Smooth muscle cell (in vitro differentiated cells): ENCODE measurements at regions not wholly inside any gene's neighbourhood (a gene's known extent, or its start where the extent isn't known, plus 50 kb on each side); places are given as distances from the start of the nearest gene placed in this dataset.

Experiments used
- DNase-seq: peaks from one replicate; lab custom pipeline; 2025; ENCODE audit not compliant: unreplicated experiment; lab: John Stamatoyannopoulos, UW
- H2AFZ ChIP-seq: fragments of 200-600 bp; sonication (generic); 2 replicates; pipeline ENCODE4 v1.6.0; 2016; ENCODE audit warnings: antibody characterized with exemption, low read depth, mild to moderate bottlenecking
- H3F3A ChIP-seq: fragments of 200-600 bp; sonication (generic); 2 replicates; pipeline ENCODE4 v1.6.0; 2017; ENCODE audit warnings: antibody characterized with exemption, low read depth
- H3K27ac ChIP-seq: fragments of 200-600 bp; sonication (generic); 2 replicates; pipeline ENCODE4 v1.5.1; 2016; ENCODE audit warnings: low read depth, mild to moderate bottlenecking
- H3K27me3 ChIP-seq: fragments of 200-600 bp; sonication (generic); 2 replicates; pipeline ENCODE4 v1.6.1; 2016; ENCODE audit warnings: low read depth, mild to moderate bottlenecking
- H3K36me3 ChIP-seq: fragments of 200-600 bp; sonication (generic); 2 replicates; pipeline ENCODE4 v1.5.1; 2016; ENCODE audit warnings: low read depth
- H3K4me1 ChIP-seq: fragments of 200-600 bp; sonication (generic); 2 replicates; pipeline ENCODE4 v1.5.1; 2016; ENCODE audit warnings: low read depth
- H3K4me2 ChIP-seq: fragments of 200-600 bp; sonication (generic); 2 replicates; pipeline ENCODE4 v1.6.0; 2016; ENCODE audit warnings: mild to moderate bottlenecking
- H3K4me3 ChIP-seq: fragments of 200-600 bp; sonication (generic); 2 replicates; pipeline ENCODE4 v1.5.1; 2016; ENCODE audit warnings: mild to moderate bottlenecking
- H3K79me2 ChIP-seq: fragments of 200-600 bp; sonication (generic); 2 replicates; pipeline ENCODE4 v1.6.0; 2016; ENCODE audit warnings: low read depth, mild to moderate bottlenecking
- H3K9ac ChIP-seq: fragments of 200-600 bp; sonication (generic); 2 replicates; pipeline ENCODE4 v1.6.0; 2016; ENCODE audit warnings: low read depth
- H3K9me3 ChIP-seq: fragments of 200-600 bp; sonication (generic); replicated peaks from 2 replicates; pipeline ENCODE4 v1.5.1; 2016; ENCODE audit warnings: low read depth
- H4K20me1 ChIP-seq: fragments of 200-600 bp; sonication (generic); 2 replicates; pipeline ENCODE4 v1.6.0; 2016; ENCODE audit warnings: low read depth
- CTCF ChIP-seq: fragments of 200-600 bp; sonication (generic); IDR thresholded peaks from 2 replicates; pipeline ENCODE4 v1.5.1; 2017; ENCODE audit warnings: borderline replicate concordance, mild to moderate bottlenecking, antibody characterized with exemption; ENCODE audit not compliant: insufficient read depth, poor library complexity, severe bottlenecking
- WGBS: methylation state at CpG from one replicate; pipeline ENCODE4 v1.1.7; 2016; ENCODE audit warnings: low lambda C conversion rate; 5-methylcytosine and 5-hydroxymethylcytosine counted together

- H3K27me3 ChIP-seq, result peaks cover 11% of the 10 kb centered on the region
- no peaks in the 10 kb centered on the region for H3K36me3 ChIP-seq
- H4K20me1 ChIP-seq, result no peaks in the 10 kb centered on the region
- no peak overlapping the region for H2AFZ ChIP-seq
- no peak overlapping the region for H3K4me3 ChIP-seq
- no peaks in the 10 kb centered on the region for H3F3A ChIP-seq
- no peaks in the 10 kb centered on the region for H3K9me3 ChIP-seq
- no peak overlapping the region for H3K9ac ChIP-seq
- H3K27ac ChIP-seq, result no peak overlapping the region
- DNase-seq, result no peak
- H3K4me2 ChIP-seq, result no peak overlapping the region
- H3K4me1 ChIP-seq, result no peaks in the 10 kb centered on the region
- H3K79me2 ChIP-seq, result no peaks in the 10 kb centered on the region
- no peak for TF ChIP-seq CTCF
These were observed 219.3 kb upstream of the POU2AF2 start for GRCh38 chr11:111026241-111026640.

GRCh38 chr11:111021131-111021530 lies 224.4 kb upstream of the POU2AF2 start:
- Histone ChIP-seq H3K79me2 (no peaks in the 10 kb centered on the region), H3K4me3 (no peak overlapping the region), H3K4me2 (no peak overlapping the region), H3K36me3 (no peaks in the 10 kb centered on the region), H3K9me3 (no peaks in the 10 kb centered on the region), H3F3A (no peaks in the 10 kb centered on the region), H3K4me1 (no peaks in the 10 kb centered on the region), H3K27me3 (peaks cover 11% of the 10 kb centered on the region), H3K9ac (no peak overlapping the region), H4K20me1 (no peaks in the 10 kb centered on the region), H2AFZ (no peak overlapping the region), H3K27ac (no peak overlapping the region)
- 93% methylated on average over 5 of the region's 5 CpGs for WGBS
- DNase-seq, result no peak
- TF ChIP-seq CTCF, result no peak

- no peak for TF ChIP-seq CTCF
- no peak overlapping the region for H3K4me2 ChIP-seq
- WGBS, result 87% methylated on average over 10 of the region's 10 CpGs
- peak overlapping the region; percentile 26 for H2AFZ ChIP-seq
- no peak overlapping the region for H3K4me3 ChIP-seq
- peaks cover 11% of the 10 kb centered on the region for H3K27me3 ChIP-seq
- DNase-seq, result no peak
- H4K20me1 ChIP-seq, result no peaks in the 10 kb centered on the region
- no peaks in the 10 kb centered on the region for H3K36me3 ChIP-seq
- H3K9ac ChIP-seq, result no peak overlapping the region
- H3K27ac ChIP-seq, result no peak overlapping the region
- no peaks in the 10 kb centered on the region for H3K4me1 ChIP-seq
- no peaks in the 10 kb centered on the region for H3K79me2 ChIP-seq
- no peaks in the 10 kb centered on the region for H3F3A ChIP-seq
- no peaks in the 10 kb centered on the region for H3K9me3 ChIP-seq
These were observed 225.5 kb upstream of the POU2AF2 start for GRCh38 chr11:111019871-111020670.

GRCh38 chr11:111019451-111019850 lies 226.1 kb upstream of the POU2AF2 start:
- 70% methylated on average over 6 of the region's 6 CpGs for WGBS
- Histone ChIP-seq H3K4me3 (no peak overlapping the region), H3F3A (no peaks in the 10 kb centered on the region)

More at GRCh38 chr11:111019451-111019850, 226.1 kb upstream of the POU2AF2 start:
- Histone ChIP-seq H3K4me1 (no peaks in the 10 kb centered on the region), H4K20me1 (no peaks in the 10 kb centered on the region), H3K79me2 (no peaks in the 10 kb centered on the region), H3K9me3 (no peaks in the 10 kb centered on the region), H3K9ac (no peak overlapping the region), H3K4me2 (no peak overlapping the region), H3K27me3 (peaks cover 5% of the 10 kb centered on the region), H3K27ac (no peak overlapping the region), H2AFZ (peak overlapping the region; percentile 26), H3K36me3 (no peaks in the 10 kb centered on the region)
- no peak for TF ChIP-seq CTCF
- no peak for DNase-seq
